Panc1 (cell line): ENCODE measurements at regions not wholly inside any gene's neighbourhood (a gene's known extent, or its start where the extent isn't known, plus 50 kb on each side); places are given as distances from the start of the nearest gene placed in this dataset.

Source experiments
- POLR2AphosphoS5 ChIP-seq: IDR thresholded peaks from 2 replicates; pipeline ENCODE4 v1.6.1; 2012; ENCODE audit warnings: mild to moderate bottlenecking, low read depth, low read length, moderate library complexity
- TCF7L2 ChIP-seq: IDR thresholded peaks from 2 replicates; pipeline ENCODE4 v1.6.1; 2011; ENCODE audit warnings: mild to moderate bottlenecking, low read depth, low read length, inconsistent platforms
- TF ChIP-seq, protein P1 (sequence below): fragments of 450-650 bp; IDR thresholded peaks from 2 replicates; pipeline ENCODE4 v1.5.1; 2017; ENCODE audit warnings: mild to moderate bottlenecking

DNA sequence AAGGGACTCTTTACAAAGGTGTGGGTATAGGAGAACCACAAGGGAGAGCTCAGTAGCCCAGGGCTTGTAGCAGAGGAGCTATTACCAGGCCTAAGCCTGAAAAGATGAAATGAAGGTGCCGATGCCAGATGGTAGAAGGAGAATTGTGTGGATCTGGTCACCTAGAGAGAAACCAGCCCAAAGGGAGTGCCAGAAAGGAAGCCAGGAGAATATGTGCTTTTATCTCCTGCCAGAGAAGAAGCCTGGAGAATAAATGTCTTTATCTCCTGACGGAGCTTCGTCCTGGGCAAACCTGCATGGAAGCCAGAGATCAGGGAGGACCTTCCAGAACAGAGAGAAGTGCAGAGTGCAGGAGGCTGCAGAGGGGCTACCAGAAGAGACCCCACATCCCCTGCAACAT is 142.6 kb downstream of the MED10 start:
- TF ChIP-seq, protein P1, sequence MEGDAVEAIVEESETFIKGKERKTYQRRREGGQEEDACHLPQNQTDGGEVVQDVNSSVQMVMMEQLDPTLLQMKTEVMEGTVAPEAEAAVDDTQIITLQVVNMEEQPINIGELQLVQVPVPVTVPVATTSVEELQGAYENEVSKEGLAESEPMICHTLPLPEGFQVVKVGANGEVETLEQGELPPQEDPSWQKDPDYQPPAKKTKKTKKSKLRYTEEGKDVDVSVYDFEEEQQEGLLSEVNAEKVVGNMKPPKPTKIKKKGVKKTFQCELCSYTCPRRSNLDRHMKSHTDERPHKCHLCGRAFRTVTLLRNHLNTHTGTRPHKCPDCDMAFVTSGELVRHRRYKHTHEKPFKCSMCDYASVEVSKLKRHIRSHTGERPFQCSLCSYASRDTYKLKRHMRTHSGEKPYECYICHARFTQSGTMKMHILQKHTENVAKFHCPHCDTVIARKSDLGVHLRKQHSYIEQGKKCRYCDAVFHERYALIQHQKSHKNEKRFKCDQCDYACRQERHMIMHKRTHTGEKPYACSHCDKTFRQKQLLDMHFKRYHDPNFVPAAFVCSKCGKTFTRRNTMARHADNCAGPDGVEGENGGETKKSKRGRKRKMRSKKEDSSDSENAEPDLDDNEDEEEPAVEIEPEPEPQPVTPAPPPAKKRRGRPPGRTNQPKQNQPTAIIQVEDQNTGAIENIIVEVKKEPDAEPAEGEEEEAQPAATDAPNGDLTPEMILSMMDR, result no peak
- TF ChIP-seq POLR2AphosphoS5, result no peak
- no peak for TF ChIP-seq TCF7L2
